ENCODE measurements at regions not wholly inside any gene's neighbourhood (a gene's known extent, or its start where the extent isn't known, plus 50 kb on each side); places are given as distances from the start of the nearest gene placed in this dataset.

DNA sequence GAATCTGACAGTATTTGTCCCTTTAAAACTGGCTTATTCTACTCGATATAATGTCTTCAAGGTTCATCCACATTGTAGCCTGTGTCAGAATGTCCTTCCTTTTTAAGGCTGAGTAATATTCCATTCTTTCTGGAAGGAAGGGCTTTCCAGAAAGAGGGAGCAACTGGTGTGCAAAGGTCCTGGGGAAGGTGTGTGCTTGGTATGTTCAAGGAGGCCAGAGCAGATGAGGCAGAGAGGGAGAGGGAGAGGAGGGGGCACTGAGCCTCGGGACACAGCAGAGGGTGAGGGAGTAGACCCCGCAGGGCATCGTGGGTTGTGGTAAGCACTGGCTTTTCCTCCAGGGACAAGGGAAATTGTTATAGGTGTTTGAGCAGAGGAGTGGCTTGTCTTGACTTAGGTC, 90.9 kb upstream of the NCOR2 start:
- no peak for DNase-seq (ENCODE audit: low read depth, low spot score)
- H3K79me2 ChIP-seq (ENCODE audit: control insufficient read depth, insufficient read depth, low read length) = no peaks in the 10 kb centered on the region
- 0% methylated on average over 4 of the region's 4 CpGs for WGBS (ENCODE audit: insufficient coverage, insufficient replicate concordance, low lambda C conversion rate, missing lambda C conversion rate)
- H2AFZ ChIP-seq (ENCODE audit: control insufficient read depth, low read depth, low read length) = no peak overlapping the region
- H3K36me3 ChIP-seq (ENCODE audit: control insufficient read depth in 2 of 2, insufficient read depth in 2 of 2, low read length in 1 of 2) = no peaks in the 10 kb centered on the region
- no peak overlapping the region for H3K9ac ChIP-seq (ENCODE audit: control insufficient read depth, insufficient read depth, low read length)
- no peaks in the 10 kb centered on the region for H3K4me1 ChIP-seq (ENCODE audit: control insufficient read depth, insufficient read depth, low read length)
- H3K27ac ChIP-seq (ENCODE audit: control insufficient read depth, insufficient read depth) = no peak overlapping the region
- RAD21 ChIA-PET (ENCODE audit: unreplicated experiment) = no interaction called here
- no peak overlapping the region for H3K4me2 ChIP-seq (ENCODE audit: control insufficient read depth, insufficient read depth)
- in situ Hi-C loops (cut with MboI) (no loop called here), intact Hi-C loops (cut with micrococcal nuclease; ENCODE audit: unreplicated experiment) (no loop called here)
- no peaks in the 10 kb centered on the region for H4K20me1 ChIP-seq (ENCODE audit: control insufficient read depth, insufficient read depth)
- TF ChIP-seq FOS (IDR thresholded peaks at IDR 0.05; ENCODE audit: borderline replicate concordance, extremely low read depth, insufficient read length) (no peak), EP300 (IDR thresholded peaks at IDR 0.05; ENCODE audit: borderline replicate concordance in 1 of 2, control insufficient read depth in 1 of 2, low read depth in 2 of 2, low read length in 2 of 2) (no peak), SMC3 (IDR thresholded peaks at IDR 0.05; ENCODE audit: borderline replicate concordance, low read length) (no peak), ZNF622 (IDR thresholded peaks at IDR 0.05) (no peak), TARDBP (IDR thresholded peaks at IDR 0.05; ENCODE audit: borderline replicate concordance) (no peak), ESRRA (IDR thresholded peaks at IDR 0.05; ENCODE audit: low read length) (no peak), IKZF2 (IDR thresholded peaks at IDR 0.05) (no peak)
- TF ChIP-seq, protein P1, sequence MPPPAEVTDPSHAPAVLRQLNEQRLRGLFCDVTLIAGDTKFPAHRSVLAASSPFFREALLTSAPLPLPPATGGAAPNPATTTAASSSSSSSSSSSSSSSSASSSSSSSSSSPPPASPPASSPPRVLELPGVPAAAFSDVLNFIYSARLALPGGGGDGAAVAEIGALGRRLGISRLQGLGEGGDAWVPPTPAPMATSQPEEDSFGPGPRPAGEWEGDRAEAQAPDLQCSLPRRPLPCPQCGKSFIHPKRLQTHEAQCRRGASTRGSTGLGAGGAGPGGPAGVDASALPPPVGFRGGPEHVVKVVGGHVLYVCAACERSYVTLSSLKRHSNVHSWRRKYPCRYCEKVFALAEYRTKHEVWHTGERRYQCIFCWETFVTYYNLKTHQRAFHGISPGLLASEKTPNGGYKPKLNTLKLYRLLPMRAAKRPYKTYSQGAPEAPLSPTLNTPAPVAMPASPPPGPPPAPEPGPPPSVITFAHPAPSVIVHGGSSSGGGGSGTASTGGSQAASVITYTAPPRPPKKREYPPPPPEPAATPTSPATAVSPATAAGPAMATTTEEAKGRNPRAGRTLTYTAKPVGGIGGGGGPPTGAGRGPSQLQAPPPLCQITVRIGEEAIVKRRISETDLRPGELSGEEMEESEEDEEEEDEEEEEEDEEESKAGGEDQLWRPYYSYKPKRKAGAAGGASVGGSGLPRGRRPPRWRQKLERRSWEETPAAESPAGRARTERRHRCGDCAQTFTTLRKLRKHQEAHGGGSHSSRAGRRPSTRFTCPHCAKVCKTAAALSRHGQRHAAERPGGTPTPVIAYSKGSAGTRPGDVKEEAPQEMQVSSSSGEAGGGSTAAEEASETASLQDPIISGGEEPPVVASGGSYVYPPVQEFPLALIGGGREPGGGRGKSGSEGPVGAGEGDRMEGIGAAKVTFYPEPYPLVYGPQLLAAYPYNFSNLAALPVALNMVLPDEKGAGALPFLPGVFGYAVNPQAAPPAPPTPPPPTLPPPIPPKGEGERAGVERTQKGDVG (CRISPR knock-in tag; IDR thresholded peaks at IDR 0.05) = no peak
- ATAC-seq = no peak
- no peak for FAIRE-seq
- no peaks in the 10 kb centered on the region; a peak in 1 of 4 replicates for H3K27me3 ChIP-seq (replicated peaks in 1 of 2; ENCODE audit: control insufficient read depth in 2 of 2, insufficient read depth in 2 of 2, low read length in 1 of 2)
- POLR2A ChIA-PET = no interaction called here
- H3K9me3 ChIP-seq (replicated peaks; ENCODE audit: control insufficient read depth, insufficient read depth, low read length) = no peaks in the 10 kb centered on the region
- SMC1A ChIA-PET (ENCODE audit: uncharacterized antibody, unreplicated experiment) = no interaction called here
- no peak overlapping the region for H3K4me3 ChIP-seq
- CTCF ChIA-PET = no interaction called here
- no TSS peak for BruUV-seq (replicated peaks)
